NCI-H345 treated with DMSO at 0.1 percent for 48 hours (cell line): ENCODE measurements at regions not wholly inside any gene's neighbourhood (a gene's known extent, or its start where the extent isn't known, plus 50 kb on each side); places are given as distances from the start of the nearest gene placed in this dataset.

ENCODE experiments used
- DNase-seq: peaks from one replicate; lab custom pipeline; 2025; ENCODE audit not compliant: unreplicated experiment; lab: John Stamatoyannopoulos, UW

GRCh38 chr13:100941377-100942368, 267.1 kb upstream of the TMTC4 start:
- no peak for DNase-seq

- no peak for DNase-seq
Observed at GRCh38 chr13:100940658-100941057, 266.1 kb upstream of the TMTC4 start.

GRCh38 chr13:100933841-100934240, 259.2 kb upstream of the TMTC4 start:
- no peak for DNase-seq

- DNase-seq: no peak
Observed at GRCh38 chr13:100922599-100922998, 248.0 kb upstream of the TMTC4 start.

GRCh38 chr13:100921139-100921538, 246.5 kb upstream of the TMTC4 start:
- DNase-seq: no peak

GRCh38 chr13:100917011-100917410, 242.4 kb upstream of the TMTC4 start:
- DNase-seq: no peak

- DNase-seq: no peak
Observed at GRCh38 chr13:100913143-100913542, 238.5 kb upstream of the TMTC4 start.

- no peak for DNase-seq
Observed at GRCh38 chr13:100904293-100904976, 229.8 kb upstream of the TMTC4 start.

GRCh38 chr13:100899720-100900316, 225.2 kb upstream of the TMTC4 start:
- no peak for DNase-seq

- no peak for DNase-seq
Observed at GRCh38 chr13:100898431-100898830, 223.8 kb upstream of the TMTC4 start.

GRCh38 chr13:100895651-100896050, 221.1 kb upstream of the TMTC4 start:
- no peak for DNase-seq

- DNase-seq: no peak
Observed at GRCh38 chr13:100892981-100893380, 218.4 kb upstream of the TMTC4 start.

- DNase-seq: no peak
Observed at GRCh38 chr13:100890645-100891044, 216.1 kb upstream of the TMTC4 start.

- DNase-seq: no peak
Observed at GRCh38 chr13:100887729-100888151, 213.1 kb upstream of the TMTC4 start.

GRCh38 chr13:100883453-100883852, 208.9 kb upstream of the TMTC4 start:
- no peak for DNase-seq

- DNase-seq: no peak
Observed at GRCh38 chr13:100881291-100881864, 206.8 kb upstream of the TMTC4 start.

GRCh38 chr13:100880166-100880565, 205.6 kb upstream of the TMTC4 start:
- no peak for DNase-seq

- no peak for DNase-seq
Observed at GRCh38 chr13:100879255-100879654, 204.7 kb upstream of the TMTC4 start.

- no peak for DNase-seq
Observed at GRCh38 chr13:100876044-100876403, 201.4 kb upstream of the TMTC4 start.

- no peak for DNase-seq
Observed at GRCh38 chr13:100875392-100876043, 200.9 kb upstream of the TMTC4 start.

- DNase-seq: no peak
Observed at GRCh38 chr13:100872761-100873160, 198.2 kb upstream of the TMTC4 start.
